ENCODE measurements at regions not wholly inside any gene's neighbourhood (a gene's known extent, or its start where the extent isn't known, plus 50 kb on each side); places are given as distances from the start of the nearest gene placed in this dataset.

DNA sequence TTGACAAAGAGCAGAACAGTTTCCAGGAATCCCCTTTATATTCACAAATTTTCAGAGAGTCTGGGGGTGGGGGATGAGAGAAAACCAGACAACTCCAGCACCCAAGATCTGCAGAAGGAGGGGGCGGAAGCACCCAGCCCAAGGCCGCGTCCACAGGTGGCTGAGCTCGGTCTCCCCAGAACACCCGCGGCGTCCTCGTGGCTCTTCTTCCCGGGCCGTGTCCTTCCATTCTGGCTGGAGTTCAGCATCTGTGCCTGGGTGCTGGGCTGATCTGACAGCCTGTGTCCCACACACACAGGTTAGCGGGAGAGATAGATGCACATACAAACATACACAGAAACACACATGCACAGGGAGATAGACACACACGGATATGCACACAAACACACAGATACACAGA is 455.8 kb upstream of the SALL3 start:
- DNase-seq = no peak

DNA sequence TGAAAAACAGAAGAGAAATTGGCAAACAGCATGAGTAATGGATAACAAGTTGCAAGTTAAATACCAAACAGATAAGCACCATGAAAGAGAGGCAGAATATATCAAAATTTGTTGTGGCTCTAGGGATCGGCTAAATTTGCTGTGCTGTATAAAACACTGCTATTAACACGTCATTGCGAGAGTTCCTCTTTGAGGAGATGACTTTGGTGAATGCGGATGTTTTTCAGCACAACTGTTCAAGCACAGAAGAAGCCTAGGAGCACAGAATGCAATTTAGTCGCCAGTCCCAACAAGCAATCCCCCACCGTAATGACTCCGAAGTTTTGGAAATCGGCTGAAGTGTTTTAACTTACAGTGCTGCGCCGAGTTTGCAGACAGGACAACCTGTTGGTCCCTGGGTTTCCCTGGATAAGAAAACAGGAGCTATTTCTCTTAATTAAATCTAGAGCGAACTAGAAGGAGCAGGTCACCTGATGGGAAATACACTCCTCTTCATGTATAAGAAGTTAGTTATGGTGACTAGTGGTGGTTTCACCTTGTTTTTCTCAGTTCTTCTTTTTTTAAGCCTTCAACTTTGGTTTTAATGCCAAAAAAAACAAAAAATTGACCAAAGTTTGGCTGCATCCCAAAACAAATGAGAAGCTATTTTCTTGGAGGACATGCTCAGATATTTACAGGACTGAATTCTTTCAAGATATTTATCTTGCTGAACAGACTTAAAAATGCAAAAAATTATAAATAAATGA is 454.1 kb upstream of the SALL3 start:
- DNase-seq = no peak

DNA sequence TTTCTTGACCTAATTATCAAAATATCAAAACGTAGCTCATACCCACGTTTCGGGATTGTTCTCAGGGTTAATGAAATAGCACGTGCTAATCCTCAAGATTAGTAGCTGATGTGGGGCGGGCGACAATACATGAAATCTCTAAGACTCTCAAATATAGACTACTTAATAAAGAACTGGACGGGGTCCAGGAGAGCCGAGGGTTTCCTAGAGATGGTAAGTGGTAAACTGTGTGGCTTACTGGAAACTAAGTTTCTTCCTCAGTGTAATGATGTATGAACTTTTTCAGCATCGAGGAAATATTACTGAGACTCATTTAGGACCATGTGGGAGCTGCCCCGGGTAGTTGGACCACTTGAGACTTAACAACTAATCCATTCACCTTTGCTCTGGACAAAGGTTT is 453.3 kb upstream of the SALL3 start:
- DNase-seq = no peak

DNA sequence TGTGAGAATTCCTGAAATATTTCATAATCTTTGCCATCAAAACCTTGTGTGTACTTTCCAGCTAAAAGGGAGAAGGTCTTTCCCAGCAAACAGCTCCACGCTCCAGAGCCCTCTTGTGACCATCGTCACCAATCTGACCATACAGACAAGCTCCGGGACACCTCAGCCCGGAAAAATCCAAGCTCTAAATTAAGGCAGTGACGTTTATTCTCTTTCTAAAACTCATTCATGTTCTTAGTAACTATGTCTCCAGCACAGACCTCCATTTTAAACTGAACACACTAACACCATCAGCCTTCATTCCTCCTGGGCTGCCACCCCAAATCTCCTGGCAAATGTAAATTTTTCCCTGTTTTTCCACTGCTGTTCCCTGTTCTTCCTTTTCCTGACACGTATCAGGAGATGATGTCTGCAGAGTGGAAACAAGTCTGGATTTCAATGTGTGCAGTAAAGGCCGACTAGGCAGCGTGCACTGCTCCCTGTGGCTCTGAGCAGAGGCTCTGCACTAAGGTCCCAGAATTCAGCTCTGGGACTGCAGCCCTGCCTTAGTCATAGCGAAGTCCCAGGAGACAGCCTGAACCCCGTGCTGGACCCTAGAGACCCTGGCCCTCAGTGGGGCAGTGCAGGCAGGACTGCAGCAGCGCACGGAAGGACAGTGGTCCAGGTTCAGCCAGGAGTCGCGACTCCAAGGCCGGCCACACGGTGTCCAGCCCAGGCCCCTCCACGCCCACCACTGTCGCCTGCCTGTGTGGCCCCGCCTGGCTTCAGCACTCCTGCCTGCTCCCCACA is 452.5 kb upstream of the SALL3 start:
- no peak for DNase-seq

DNA sequence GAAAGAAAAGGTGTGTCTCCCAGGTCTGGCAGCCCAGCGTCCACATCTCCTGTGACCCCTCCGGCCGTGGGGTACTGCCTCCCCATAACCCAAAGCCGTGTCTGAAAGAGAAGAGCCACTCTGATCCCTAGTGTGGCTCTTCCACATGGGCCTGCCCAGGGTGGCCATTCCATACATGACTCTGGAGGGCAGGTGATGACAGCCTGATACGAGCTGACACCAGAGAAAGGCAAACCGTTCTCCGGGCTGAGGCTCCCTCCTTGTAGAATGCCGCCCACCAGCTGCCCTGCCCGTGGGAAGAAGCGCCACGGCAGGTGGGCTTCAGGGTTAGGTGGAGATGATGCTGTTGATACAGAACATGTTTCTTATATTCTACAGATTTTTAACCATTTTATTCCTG is 451.6 kb upstream of the SALL3 start:
- no peak for DNase-seq

DNA sequence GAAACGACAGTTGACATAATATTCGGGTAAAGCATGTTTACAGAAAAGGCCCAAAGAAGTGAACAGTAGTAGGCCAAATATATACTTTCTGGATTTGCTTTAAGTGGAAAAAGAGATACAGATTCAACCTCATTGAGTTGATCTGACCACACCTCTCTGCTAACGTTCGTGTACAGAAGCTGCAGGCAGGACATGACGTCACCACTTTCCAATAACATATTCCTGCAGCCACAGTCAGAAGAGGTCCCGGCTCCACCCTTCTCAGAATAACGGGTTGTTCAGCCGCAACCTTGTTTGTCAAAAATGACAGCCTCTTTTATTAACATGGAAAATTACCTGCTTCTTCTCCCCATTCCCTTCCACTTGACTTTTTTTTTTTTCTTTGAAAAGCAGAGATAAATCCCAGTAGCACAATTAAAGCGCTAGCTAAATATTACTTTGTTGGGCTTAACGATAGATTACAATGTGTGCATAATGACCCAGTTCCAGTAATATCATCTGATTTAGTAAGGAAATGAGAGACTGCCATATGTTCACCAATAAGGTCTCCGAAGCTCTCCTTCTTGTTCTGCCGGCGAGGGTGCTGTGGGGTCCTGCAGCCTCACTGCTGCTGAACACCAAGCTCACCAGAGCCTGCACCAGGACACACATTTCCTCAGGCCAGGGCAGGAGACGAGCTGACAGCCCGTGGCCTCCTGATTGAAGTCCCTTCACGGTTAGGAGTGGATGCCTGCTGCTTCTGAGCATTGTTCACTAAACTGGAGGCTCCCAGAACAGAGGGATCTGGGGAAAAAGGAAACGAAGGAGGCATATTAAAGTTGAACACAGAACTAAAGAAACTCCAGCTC is 451.0 kb upstream of the SALL3 start:
- DNase-seq = no peak

DNA sequence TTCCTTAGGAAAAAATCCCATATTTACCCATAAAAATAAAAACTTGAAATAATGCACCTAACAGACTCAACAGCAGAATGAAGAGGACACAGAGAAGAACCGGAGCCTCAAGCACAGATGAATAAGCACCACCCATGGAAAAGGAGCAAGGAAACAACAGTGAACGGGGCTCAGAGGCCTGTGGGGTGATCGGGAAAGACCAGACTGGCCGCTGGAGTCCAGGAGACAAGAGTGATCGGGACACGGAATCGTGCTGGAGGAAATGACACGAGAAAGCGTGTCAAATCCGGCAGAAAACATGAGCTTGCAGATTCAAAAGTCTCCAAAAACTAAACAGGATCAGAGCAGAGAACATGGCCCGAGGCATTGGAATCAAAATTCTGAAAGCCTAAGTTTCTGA is 448.0 kb upstream of the SALL3 start:
- no peak for DNase-seq

DNA sequence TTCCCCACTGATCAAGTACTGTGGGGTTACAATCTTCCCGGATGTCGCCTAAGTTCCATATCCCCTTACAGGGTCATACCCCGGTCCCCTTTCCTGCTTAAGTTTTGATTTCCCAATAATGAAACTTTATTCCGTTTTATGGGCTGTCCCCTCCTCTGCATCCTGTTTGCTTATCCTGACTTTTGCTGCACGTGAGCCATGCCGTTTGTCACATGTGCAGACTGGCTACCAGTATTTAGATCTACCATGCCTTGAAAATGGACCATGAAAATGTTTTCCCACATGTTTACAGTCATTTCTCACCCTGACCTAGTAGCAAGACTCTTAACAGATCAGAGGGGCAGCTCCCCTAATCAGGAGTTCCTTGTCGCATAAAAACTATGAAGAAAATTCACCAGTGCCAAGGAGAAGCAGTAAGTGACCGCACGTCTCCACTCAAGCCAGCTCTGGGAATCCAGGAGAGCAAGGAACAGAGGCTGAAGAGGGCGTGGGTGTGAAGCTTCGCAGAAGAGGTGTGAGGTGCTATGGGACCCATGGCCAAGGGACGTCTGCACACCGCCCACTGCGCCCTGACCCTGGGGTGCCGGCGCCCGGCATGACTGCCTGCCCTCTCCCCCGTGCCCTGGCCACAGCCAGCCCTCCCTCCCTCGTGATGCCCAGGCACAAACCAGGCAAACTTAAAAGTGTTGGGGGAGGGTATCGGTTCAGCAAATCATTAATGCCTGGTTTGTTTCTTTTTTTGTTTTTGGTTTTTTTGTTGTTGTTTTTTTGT is 440.8 kb upstream of the SALL3 start:
- DNase-seq = no peak

DNA sequence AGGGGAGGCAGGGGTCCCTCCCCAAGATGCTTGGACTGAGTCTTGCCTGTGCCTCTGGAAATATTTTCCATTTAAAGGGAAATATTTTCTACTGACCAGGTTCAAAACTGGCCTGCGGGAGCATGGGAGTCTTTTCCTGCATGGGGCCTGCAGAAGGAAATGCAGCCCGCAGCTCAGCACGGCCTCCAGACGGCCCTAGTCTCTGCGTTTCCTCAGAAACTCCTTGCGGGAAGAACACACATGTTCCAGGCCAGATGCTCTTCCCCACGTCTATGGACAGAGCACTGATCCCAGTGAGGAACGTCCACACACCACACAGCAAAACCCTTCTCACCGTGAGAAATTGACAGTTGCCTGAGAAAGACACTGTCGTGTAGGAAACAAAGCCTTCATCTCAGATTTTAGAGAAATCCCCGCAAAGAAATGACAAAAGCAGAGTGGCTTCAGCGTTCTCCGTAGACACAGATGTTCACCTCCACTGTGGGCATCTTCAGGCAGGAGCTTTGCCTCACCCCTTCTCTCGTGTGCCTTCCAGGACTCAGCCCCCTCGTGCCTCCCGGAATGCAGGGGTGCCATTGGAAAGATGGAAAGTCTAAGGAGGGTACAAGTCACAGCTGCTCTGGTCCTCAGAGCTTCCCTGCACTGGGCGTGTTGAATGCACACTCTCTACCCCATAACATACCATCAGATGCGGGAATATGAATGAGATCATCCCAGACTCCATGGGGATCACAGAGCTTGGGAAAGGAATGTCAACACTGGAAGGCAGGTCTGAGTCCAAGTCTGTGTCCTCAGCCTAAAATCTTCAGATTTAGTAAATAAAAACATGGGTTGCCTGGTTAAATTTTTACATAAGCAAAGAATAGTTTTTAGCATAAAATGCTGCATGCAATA is 438.7 kb upstream of the SALL3 start:
- DNase-seq = no peak

DNA sequence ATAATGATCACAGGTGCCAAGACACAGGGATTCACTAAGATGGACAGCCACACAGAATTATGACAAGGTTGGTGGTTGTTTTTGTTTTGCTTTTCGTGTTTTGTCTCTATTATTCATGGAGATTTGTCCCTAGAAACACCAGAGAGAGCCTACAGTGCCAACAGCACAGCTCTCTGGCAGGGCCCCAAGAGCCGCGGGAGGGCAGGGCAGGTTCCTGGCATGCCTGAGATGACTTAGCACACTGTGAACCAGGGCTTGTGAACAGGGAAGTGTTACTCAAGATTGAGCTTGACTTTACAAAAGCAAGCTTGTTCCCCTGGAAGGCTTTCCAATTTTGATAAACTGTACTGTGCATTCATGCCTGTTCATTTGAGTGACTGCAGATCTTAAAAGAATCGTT is 437.4 kb upstream of the SALL3 start:
- no peak for DNase-seq

DNA sequence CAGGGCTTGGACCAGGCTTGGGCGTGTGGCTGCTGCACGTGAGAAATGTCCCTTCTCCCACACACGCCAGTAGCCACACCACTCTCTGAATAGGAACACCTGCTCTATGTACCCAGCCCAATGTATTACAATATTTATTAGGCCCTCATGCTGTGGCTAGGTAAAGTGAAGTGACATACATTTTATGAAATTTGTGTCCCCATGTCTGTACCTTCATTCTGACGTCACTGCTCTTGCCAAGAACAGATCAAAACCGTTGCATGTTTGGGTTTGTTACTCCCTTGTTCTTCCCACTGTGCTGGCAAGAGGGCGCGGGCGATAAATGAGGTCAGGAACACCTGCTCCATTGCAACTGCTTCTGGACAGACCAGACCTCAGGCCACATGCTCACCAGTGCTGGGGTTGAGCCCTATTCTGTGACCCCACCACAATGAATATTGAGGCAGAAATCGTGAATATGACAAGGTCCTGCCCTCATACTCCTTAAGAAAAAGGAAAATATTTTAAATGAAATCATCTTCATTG is 436.4 kb upstream of the SALL3 start:
- DNase-seq = no peak

DNA sequence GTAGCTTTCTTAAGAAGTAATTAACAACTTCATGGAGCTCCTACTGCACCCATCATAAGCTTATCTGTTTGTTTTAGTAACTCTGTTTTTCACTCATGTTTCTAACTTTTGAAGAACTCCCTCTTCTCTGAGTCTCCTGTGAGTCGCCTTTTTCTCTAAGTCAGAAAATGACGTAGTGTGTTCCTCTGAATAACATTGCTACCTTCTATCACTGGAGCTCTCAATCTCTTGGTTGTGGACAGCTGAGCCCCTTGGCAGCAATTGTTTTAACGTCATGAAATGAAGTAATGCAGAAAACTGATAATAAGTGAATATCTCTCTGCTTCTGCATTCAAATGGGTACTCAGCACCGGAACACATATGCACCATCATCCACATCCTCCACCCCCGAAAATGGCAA is 433.3 kb upstream of the SALL3 start:
- no peak for DNase-seq

DNA sequence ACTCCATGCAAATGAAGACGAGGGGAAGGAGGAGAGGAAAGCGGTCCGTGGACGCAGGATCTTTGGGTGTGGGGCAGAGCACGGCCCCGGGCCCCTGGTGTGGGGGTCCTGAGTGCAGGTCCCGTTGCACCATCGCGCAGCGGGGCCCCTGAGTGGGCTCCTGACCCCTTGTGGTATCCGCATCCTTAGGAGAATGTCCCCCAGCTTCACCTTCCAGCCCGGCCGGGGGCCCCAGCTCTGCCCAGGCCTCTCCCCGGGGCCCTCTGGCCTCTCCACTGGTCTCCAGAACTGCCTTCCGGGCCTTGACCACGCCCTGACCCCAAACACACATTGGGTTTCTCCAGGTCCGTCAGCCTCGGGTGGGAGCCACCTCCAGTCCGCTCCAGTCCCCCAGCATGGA is 431.8 kb upstream of the SALL3 start:
- no peak for DNase-seq

DNA sequence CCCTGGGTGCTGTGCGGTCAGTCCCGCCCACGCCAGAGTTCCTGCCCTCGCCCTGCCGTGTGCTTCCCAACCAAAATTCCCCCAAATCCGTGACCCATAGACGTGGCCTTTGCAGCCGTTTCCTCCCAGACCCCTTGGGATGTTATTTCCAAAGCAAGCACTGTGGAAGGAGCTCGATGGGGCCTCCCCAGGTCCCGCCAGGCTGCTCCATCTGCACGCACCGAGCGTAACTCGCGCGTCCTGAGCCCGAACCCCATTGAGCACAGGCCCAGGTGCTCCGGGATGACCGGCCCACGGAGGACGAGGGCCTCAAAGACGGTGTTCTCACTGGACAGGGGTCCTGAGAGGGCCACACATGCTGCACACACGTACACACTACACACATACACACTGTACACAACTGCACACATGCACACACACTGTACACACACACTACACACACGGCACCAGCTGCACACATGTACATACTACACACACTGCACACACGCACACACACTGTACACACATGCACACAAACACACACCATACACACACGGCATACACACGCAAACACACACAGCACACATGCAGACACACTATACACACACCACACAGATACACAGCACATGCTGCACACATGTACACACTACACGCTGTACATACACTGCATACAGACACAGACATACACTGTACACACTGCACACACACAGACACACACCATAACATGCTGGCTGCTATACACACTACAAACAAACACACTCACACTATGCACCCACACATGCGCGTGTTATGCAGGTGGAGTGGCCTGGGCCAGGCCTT is 431.2 kb upstream of the SALL3 start:
- DNase-seq = no peak

DNA sequence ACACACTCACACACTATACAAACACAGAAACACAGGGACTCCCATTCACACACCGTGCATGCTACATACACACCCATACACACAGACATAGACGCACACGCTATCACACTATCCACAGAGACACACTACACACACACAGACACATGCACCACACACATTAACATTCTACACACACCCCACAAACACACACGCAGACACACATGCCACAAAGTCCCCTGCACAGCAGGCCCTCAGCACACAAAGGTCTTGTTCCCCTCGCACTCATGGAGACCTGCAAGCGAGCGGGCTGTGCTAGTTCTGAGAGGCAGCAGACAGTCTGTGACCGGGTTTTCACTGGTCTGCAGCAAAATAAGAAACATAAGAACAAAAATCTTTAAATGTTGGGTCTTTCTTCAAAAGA is 429.6 kb upstream of the SALL3 start:
- no peak for DNase-seq

DNA sequence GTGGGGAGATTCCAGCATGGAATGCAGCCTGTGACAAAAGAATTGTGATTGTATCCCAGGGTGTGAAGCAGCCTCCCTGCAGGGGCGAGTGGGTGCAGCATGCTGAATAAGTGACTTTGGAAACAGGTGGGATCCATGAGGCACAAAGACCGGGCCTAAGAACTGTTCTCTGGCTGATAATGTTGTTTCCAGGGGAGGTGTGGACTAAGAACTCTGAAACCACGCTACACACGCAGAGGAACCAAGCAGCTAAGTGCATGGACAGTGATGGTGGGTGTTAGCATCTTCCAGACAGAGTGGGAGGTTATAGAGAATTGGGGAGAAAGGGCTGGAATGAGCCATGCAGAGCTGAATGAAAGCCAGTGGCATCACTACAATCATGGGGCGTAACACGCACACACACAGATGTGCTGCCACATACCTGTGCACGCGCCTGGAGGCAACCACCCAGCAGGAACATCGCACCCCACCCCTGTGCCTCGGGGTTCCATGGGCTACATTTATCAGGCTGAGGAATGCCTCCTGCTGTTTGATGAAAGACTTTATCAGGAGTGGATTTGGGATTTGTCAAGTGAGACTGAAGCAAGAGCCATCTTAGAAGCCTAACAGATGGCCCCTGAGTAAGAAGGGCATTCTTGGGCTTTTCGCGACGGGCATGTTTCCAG is 424.5 kb upstream of the SALL3 start:
- no peak for DNase-seq

DNA sequence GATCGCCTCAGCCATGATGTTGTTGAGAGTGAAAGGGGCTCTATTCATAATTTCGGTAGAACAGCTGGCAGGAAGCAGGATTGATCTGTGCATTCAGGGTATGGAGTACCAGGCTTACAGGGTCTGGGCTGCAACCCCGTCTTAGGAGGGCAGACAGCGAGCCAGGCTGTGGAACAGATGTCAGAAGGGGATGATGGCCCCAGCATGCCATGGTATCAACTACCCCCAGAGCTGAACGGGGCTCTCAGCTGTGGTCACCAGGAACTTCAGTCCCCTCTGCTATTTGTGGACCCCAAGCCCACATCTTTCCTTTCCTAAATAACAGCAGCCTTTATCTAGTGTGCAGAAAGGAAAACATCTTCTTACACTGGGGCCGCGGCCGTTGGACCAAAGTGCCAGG is 422.2 kb upstream of the SALL3 start:
- DNase-seq = no peak

DNA sequence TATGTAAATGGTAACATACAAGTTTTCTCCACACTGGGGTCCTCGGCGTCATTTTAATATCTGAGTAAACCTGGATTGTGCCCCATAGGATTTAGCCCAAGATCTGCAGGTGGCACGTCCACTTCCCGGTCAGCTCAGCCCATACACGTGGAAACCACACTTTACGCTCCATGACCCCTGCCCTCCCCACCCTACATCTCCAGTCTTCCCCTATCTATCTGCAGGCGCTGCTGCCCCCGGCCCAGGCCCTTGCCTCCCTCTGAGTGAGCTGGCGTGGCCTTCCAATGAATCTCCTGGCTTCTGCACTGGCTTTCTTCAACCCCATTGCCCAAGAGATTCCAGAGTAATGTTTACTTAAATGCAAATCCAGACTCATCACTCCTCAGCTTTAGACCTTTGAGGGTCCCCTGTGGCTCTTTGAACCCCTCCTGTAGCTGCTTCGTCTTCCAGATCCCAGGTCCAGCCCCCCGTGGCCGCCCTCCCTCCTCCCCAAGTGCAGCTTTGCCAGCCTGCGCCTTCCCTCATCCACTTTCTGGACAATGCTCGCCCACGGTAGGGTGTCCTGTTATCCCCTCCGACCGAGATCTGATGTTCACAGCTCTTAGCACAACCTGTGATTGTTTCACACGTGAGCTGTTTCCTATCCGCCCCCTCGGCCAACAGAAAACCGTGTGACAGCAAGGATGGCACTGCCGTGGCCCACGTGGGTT is 421.4 kb upstream of the SALL3 start:
- no peak for DNase-seq

DNA sequence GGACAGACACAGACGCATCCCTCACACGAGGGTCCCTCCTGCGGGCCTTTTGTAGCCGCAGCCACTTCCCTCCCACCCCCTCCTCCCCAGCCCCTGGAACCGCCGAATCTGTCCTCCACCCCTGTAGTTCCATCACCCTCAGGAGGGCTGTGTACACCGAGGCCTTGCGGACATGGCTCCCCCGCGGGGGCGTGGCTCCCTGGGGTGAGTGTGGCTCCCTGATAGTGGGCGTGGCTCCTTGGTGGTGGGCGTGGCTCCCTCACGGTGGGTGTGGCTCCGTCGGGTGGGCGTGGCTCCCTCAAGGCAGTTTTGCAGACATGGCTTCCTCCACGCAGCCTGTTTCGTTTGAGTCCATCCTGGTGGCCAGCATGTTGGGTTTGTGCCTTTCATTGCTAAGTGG is 420.7 kb upstream of the SALL3 start:
- no peak for DNase-seq

DNA sequence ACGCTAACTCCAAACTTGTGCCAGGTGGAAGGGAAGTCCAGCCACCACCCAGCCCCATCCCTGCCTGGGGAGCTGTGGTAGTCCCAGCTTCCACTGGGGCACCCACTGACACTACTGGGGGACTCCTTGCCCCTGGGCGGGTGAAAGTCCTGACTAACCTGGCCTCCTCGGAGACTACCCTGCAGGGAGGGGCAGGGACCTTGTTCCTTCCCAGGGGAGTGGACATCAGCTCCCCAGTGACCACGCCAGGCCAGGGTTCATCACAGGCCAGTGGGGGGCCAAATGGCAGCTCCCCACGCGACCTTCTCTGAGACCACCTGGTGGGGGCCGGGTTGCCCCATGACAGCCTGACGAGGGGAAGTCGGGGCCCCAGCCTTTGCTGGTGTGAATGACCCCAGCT is 420.0 kb upstream of the SALL3 start:
- DNase-seq = no peak

All from activated T-cell treated with anti-CD3 and anti-CD28 coated beads, Interleukin-2, amount 50 U/mL, for 1 hour (primary cell).